ENCODE measurements at regions not wholly inside any gene's neighbourhood (a gene's known extent, or its start where the extent isn't known, plus 50 kb on each side); places are given as distances from the start of the nearest gene placed in this dataset.
"Not testable (repeated sequence)": the region's sequence is repeated elsewhere in the genome, so short reads cannot be mapped to it uniquely, and the experiment has no call there.

- Histone ChIP-seq H3K36me3 (no peaks in the 10 kb centered on the region), H3K27me3 (no peaks in the 10 kb centered on the region), H3K27ac (no peak overlapping the region), H3K4me1 (no peaks in the 10 kb centered on the region), H3K9me3 (peaks cover 0 to 25% of the 10 kb centered on the region in 2 donors), H3K4me3 (no peak overlapping the region)
- no peak for ATAC-seq
- no peak for TF ChIP-seq CTCF (IDR thresholded peaks at IDR 0.05)
- intact Hi-C loops (cut with DNase I): no loop called here
- no peak for DNase-seq
Observed at GRCh38 chr12:17875230-17875629, 214.8 kb downstream of the RERGL start.

GRCh38 chr12:17866802-17867201, 223.2 kb downstream of the RERGL start:
- Histone ChIP-seq H3K4me1 (no peaks in the 10 kb centered on the region), H3K4me3 (no peak overlapping the region), H3K9me3 (peaks cover 0 to 51% of the 10 kb centered on the region in 2 donors), H3K27ac (no peak overlapping the region), H3K36me3 (no peaks in the 10 kb centered on the region), H3K27me3 (no peaks in the 10 kb centered on the region)
- ATAC-seq (no peak), DNase-seq (no peak)
- no peak for TF ChIP-seq CTCF (IDR thresholded peaks at IDR 0.05)
- intact Hi-C loops (cut with DNase I): loop anchor here in 1 of 2 donors (10.0 kb wide), 1 partner anchor 92 kb away; no protein-coding TSS in a partner anchor

DNA sequence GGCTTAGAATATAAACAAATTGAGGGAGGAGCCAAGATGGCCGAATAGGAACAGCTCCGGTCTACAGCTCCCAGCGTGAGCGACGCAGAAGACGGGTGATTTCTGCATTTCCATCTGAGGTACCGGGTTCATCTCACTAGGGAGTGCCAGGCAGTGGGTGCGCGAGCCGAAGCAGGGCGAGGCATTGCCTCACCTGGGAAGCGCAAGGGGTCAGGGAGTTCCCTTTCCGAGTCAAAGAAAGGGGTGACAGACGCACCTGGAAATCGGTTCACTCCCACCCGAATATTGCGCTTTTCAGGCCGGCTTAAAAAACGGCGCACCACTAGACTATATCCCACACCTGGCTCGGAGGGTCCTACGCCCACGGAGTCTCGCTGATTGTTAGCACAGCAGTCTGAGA, 234.4 kb downstream of the RERGL start:
- H3K36me3 ChIP-seq; ATAC-seq; H3K27ac ChIP-seq; H3K27me3 ChIP-seq; intact Hi-C loops (cut with DNase I); H3K4me3 ChIP-seq; DNase-seq; H3K4me1 ChIP-seq: not testable (repeated sequence)
- H3K9me3 ChIP-seq: peaks cover 0 to 27% of the 10 kb centered on the region in 2 donors

- no peaks in the 10 kb centered on the region for H3K27me3 ChIP-seq
- ATAC-seq: no peak
- H3K9me3 ChIP-seq: peaks cover 0 to 30% of the 10 kb centered on the region in 2 donors
- H3K27ac ChIP-seq: no peak overlapping the region
- DNase-seq: no peak
- no peak for TF ChIP-seq CTCF (IDR thresholded peaks at IDR 0.05)
- intact Hi-C loops (cut with DNase I): no loop called here
- no peaks in the 10 kb centered on the region for H3K4me1 ChIP-seq
- H3K4me3 ChIP-seq: no peak overlapping the region
- no peaks in the 10 kb centered on the region for H3K36me3 ChIP-seq
Observed at GRCh38 chr12:17853054-17853453, 236.9 kb downstream of the RERGL start.

DNA sequence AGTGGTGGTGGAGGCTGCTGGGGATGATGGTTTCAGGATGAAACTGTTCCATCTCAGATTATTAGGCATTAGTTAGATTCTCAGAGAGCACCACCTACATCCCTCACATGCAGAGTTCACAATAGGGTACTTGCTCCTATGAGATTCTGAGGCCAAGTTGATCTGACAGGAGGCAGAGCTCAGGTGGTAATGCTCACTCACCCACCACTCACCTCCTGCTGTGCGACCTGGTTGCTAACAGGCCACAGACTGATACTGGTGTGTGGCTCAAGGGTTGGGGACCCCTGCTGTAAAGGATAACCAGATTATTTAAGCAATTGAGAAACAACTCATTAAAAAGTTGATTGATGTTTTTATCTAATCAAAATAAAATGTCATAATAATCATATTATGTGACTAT, 248.5 kb downstream of the RERGL start:
- intact Hi-C loops (cut with DNase I): loop anchor here in 1 of 2 donors (10.0 kb wide), 1 partner anchor 77 kb away; no protein-coding TSS in a partner anchor
- Histone ChIP-seq H3K36me3 (no peaks in the 10 kb centered on the region), H3K9me3 (peaks cover 0 to 8% of the 10 kb centered on the region in 2 donors), H3K4me1 (no peaks in the 10 kb centered on the region), H3K27me3 (no peaks in the 10 kb centered on the region), H3K27ac (no peak overlapping the region), H3K4me3 (no peak overlapping the region)
- peak in 1 of 4 donors; percentile 6 for DNase-seq
- ATAC-seq: no peak
- no peak for TF ChIP-seq CTCF (IDR thresholded peaks at IDR 0.05)

DNA sequence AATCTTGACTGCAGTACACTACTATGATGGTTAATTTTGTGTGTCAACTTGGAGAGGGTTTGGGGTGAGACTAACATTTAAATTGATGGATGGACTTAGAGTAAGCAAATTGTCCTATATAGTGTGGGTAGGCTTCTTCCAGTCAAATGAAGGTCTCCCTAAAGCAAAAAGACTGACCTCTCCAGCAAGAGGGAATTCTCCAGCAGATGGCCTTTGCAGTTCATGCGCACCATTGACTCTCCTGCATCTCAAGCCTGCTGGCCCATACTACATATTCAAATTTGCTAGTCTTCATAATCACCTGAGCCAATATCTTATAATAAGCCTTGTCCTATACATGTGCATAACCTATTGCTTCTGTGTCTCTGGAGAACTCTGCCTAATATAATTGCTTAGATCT, 260.2 kb downstream of the RERGL start:
- Histone ChIP-seq H3K9me3 (peaks cover 0 to 2% of the 10 kb centered on the region in 2 donors), H3K36me3 (no peaks in the 10 kb centered on the region), H3K27ac (no peak overlapping the region), H3K27me3 (no peaks in the 10 kb centered on the region), H3K4me3 (no peak overlapping the region), H3K4me1 (no peaks in the 10 kb centered on the region)
- DNase-seq (no peak), ATAC-seq (no peak)
- no peak for TF ChIP-seq CTCF (IDR thresholded peaks at IDR 0.05)
- intact Hi-C loops (cut with DNase I): no loop called here

Measured in left lung (tissue), 4 donors.